Esophagus muscularis mucosa (tissue), 3 donors: ENCODE measurements at regions not wholly inside any gene's neighbourhood (a gene's known extent, or its start where the extent isn't known, plus 50 kb on each side); places are given as distances from the start of the nearest gene placed in this dataset.

Experiments
- POLR2A ChIP-seq: fragments of 450-650 bp; IDR thresholded peaks from one replicate; pipeline ENCODE4 v1.6.1; 2017; ENCODE audit warnings: antibody characterized with exemption, moderate library complexity, mild to moderate bottlenecking, low read depth
- TF ChIP-seq, protein P1 (sequence below), 3 experiments: fragments of 200-600 bp in 2 of 3; fragments of 450-650 bp in 1 of 3; sonication (generic) in 2 of 3; IDR thresholded peaks; one replicate each; pipeline ENCODE4 v1.5.1; 2017 to 2019; ENCODE audit warnings: antibody characterized with exemption in 3 of 3, mild to moderate bottlenecking in 2 of 3, moderate library complexity in 1 of 3

DNA sequence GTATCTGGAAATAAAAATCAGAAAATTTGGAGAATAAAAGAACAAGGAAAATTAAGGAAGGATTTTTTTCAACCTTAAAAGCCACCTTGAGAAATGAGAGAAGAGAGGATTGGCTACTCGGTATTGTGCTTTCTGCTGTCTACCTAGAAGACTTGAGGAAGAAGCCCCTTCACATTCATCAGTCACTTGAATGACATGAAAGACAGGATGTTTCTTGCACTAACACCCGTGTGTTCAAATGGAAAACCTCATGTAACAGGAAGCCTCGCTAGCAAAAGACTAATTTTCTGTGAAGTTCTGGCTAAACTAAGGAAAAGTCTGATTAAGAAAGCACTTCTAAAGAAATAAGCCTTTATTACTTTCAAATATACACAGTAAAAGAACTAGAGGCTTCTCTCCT lies 69.9 kb downstream of the OLIG3 start:
- TF ChIP-seq, protein P1, sequence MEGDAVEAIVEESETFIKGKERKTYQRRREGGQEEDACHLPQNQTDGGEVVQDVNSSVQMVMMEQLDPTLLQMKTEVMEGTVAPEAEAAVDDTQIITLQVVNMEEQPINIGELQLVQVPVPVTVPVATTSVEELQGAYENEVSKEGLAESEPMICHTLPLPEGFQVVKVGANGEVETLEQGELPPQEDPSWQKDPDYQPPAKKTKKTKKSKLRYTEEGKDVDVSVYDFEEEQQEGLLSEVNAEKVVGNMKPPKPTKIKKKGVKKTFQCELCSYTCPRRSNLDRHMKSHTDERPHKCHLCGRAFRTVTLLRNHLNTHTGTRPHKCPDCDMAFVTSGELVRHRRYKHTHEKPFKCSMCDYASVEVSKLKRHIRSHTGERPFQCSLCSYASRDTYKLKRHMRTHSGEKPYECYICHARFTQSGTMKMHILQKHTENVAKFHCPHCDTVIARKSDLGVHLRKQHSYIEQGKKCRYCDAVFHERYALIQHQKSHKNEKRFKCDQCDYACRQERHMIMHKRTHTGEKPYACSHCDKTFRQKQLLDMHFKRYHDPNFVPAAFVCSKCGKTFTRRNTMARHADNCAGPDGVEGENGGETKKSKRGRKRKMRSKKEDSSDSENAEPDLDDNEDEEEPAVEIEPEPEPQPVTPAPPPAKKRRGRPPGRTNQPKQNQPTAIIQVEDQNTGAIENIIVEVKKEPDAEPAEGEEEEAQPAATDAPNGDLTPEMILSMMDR (IDR thresholded peaks at IDR 0.05): no peak
- no peak for TF ChIP-seq POLR2A
